ENCODE measurements at regions not wholly inside any gene's neighbourhood (a gene's known extent, or its start where the extent isn't known, plus 50 kb on each side); places are given as distances from the start of the nearest gene placed in this dataset.

GRCh38 chr2:8204711-8205110, 477.1 kb upstream of the ID2 start:
- H3K4me3 ChIP-seq (ENCODE audit: low read depth, low read length, poor library complexity, severe bottlenecking): no peak overlapping the region
- no peak for DNase-seq (ENCODE audit: low spot score)
- no peaks in the 10 kb centered on the region for H3K27me3 ChIP-seq (replicated peaks; ENCODE audit: insufficient read depth, low read depth, low read length, poor library complexity)
- TF ChIP-seq EZH2 (IDR thresholded peaks at IDR 0.05; ENCODE audit: borderline replicate concordance, low read depth, low read length, poor library complexity, severe bottlenecking): no peak
- TF ChIP-seq CTCF (conservative IDR thresholded peaks at IDR 0.05; ENCODE audit: low read depth, low read length): no peak
- CTCF ChIA-PET: no interaction called here
- no peaks in the 10 kb centered on the region for H3K36me3 ChIP-seq (ENCODE audit: insufficient read depth, low read length, poor library complexity, severe bottlenecking)
- no TSS peak for BruUV-seq (replicated peaks)
- POLR2A ChIA-PET (ENCODE audit: low non-redundant PET): no interaction called here
- no peak overlapping the region for H3K27ac ChIP-seq (ENCODE audit: low read depth, low read length, poor library complexity, severe bottlenecking)
- H3K9me3 ChIP-seq (ENCODE audit: low read depth, low read length, poor library complexity, severe bottlenecking): peaks cover 13% of the 10 kb centered on the region
- intact Hi-C loops (cut with micrococcal nuclease; ENCODE audit: unreplicated experiment): no loop called here
- H3K4me1 ChIP-seq (ENCODE audit: insufficient read depth, low read length, poor library complexity, severe bottlenecking): no peaks in the 10 kb centered on the region

- no TSS peak for BruUV-seq (replicated peaks)
- H3K27ac ChIP-seq (ENCODE audit: low read depth, low read length, poor library complexity, severe bottlenecking): no peak overlapping the region
- intact Hi-C loops (cut with micrococcal nuclease; ENCODE audit: unreplicated experiment): no loop called here
Measured at GRCh38 chr2:8209494-8209893, 472.4 kb upstream of the ID2 start.

GRCh38 chr2:8211384-8211783, 470.5 kb upstream of the ID2 start:
- no peak overlapping the region for H3K27ac ChIP-seq (ENCODE audit: low read depth, low read length, poor library complexity, severe bottlenecking)
- intact Hi-C loops (cut with micrococcal nuclease; ENCODE audit: unreplicated experiment): no loop called here
- H3K4me1 ChIP-seq (ENCODE audit: insufficient read depth, low read length, poor library complexity, severe bottlenecking): no peaks in the 10 kb centered on the region
- peaks cover 13% of the 10 kb centered on the region for H3K9me3 ChIP-seq (ENCODE audit: low read depth, low read length, poor library complexity, severe bottlenecking)
- CTCF ChIA-PET: no interaction called here
- no peak for TF ChIP-seq EZH2 (IDR thresholded peaks at IDR 0.05; ENCODE audit: borderline replicate concordance, low read depth, low read length, poor library complexity, severe bottlenecking)
- no peak for TF ChIP-seq CTCF (conservative IDR thresholded peaks at IDR 0.05; ENCODE audit: low read depth, low read length)
- BruUV-seq (replicated peaks): no TSS peak
- POLR2A ChIA-PET (ENCODE audit: low non-redundant PET): no interaction called here
- no peaks in the 10 kb centered on the region for H3K36me3 ChIP-seq (ENCODE audit: insufficient read depth, low read length, poor library complexity, severe bottlenecking)
- no peak overlapping the region for H3K4me3 ChIP-seq (ENCODE audit: low read depth, low read length, poor library complexity, severe bottlenecking)
- no peak for DNase-seq (ENCODE audit: low spot score)
- no peaks in the 10 kb centered on the region for H3K27me3 ChIP-seq (replicated peaks; ENCODE audit: insufficient read depth, low read depth, low read length, poor library complexity)

More at GRCh38 chr2:8209494-8209893, 472.4 kb upstream of the ID2 start:
- POLR2A ChIA-PET (ENCODE audit: low non-redundant PET): no interaction called here
- no peak for DNase-seq (ENCODE audit: low spot score)
- peaks cover 13% of the 10 kb centered on the region for H3K9me3 ChIP-seq (ENCODE audit: low read depth, low read length, poor library complexity, severe bottlenecking)
- H3K4me1 ChIP-seq (ENCODE audit: insufficient read depth, low read length, poor library complexity, severe bottlenecking): no peaks in the 10 kb centered on the region
- no peaks in the 10 kb centered on the region for H3K36me3 ChIP-seq (ENCODE audit: insufficient read depth, low read length, poor library complexity, severe bottlenecking)
- H3K4me3 ChIP-seq (ENCODE audit: low read depth, low read length, poor library complexity, severe bottlenecking): no peak overlapping the region
- H3K27me3 ChIP-seq (replicated peaks; ENCODE audit: insufficient read depth, low read depth, low read length, poor library complexity): no peaks in the 10 kb centered on the region
- TF ChIP-seq CTCF (conservative IDR thresholded peaks at IDR 0.05; ENCODE audit: low read depth, low read length) (no peak), EZH2 (IDR thresholded peaks at IDR 0.05; ENCODE audit: borderline replicate concordance, low read depth, low read length, poor library complexity, severe bottlenecking) (no peak)
- CTCF ChIA-PET: no interaction called here
